ENCODE measurements at regions not wholly inside any gene's neighbourhood (a gene's known extent, or its start where the extent isn't known, plus 50 kb on each side); places are given as distances from the start of the nearest gene placed in this dataset.

DNA sequence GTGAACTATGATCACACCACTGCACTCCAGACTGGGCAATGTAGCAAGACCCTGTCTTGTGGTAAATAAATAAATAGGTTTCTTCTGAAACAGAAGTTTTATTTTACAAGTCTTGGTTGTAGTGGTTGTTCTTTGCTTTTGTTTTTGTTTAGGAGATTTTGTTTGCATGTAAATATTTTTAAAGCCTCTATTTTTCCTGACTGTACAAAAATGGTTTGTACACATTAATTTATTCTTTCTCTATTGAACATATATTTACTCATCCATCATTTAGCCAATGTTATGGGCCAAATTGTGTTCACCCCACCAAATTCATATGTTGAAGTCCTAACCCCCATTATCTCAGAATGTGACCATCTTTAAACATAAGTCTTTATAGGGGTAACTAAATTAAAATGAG is 580.1 kb downstream of the EPHA4 start:
- TF ChIP-seq KLF9 (tag by site-specific recombination; IDR thresholded peaks at IDR 0.05; ENCODE audit: low read depth), result no peak
- TF ChIP-seq, protein P1, sequence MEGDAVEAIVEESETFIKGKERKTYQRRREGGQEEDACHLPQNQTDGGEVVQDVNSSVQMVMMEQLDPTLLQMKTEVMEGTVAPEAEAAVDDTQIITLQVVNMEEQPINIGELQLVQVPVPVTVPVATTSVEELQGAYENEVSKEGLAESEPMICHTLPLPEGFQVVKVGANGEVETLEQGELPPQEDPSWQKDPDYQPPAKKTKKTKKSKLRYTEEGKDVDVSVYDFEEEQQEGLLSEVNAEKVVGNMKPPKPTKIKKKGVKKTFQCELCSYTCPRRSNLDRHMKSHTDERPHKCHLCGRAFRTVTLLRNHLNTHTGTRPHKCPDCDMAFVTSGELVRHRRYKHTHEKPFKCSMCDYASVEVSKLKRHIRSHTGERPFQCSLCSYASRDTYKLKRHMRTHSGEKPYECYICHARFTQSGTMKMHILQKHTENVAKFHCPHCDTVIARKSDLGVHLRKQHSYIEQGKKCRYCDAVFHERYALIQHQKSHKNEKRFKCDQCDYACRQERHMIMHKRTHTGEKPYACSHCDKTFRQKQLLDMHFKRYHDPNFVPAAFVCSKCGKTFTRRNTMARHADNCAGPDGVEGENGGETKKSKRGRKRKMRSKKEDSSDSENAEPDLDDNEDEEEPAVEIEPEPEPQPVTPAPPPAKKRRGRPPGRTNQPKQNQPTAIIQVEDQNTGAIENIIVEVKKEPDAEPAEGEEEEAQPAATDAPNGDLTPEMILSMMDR (tag by site-specific recombination; IDR thresholded peaks at IDR 0.05), result no peak
- TF ChIP-seq TCF7L2 (IDR thresholded peaks at IDR 0.05; ENCODE audit: borderline replicate concordance, low read depth, low read length), result no peak
- no peak for TF ChIP-seq ZNF639 (tag by site-specific recombination; IDR thresholded peaks at IDR 0.05)
- no peak for TF ChIP-seq ZBTB8A (tag by site-specific recombination; IDR thresholded peaks at IDR 0.05)
- TF ChIP-seq, protein P2, sequence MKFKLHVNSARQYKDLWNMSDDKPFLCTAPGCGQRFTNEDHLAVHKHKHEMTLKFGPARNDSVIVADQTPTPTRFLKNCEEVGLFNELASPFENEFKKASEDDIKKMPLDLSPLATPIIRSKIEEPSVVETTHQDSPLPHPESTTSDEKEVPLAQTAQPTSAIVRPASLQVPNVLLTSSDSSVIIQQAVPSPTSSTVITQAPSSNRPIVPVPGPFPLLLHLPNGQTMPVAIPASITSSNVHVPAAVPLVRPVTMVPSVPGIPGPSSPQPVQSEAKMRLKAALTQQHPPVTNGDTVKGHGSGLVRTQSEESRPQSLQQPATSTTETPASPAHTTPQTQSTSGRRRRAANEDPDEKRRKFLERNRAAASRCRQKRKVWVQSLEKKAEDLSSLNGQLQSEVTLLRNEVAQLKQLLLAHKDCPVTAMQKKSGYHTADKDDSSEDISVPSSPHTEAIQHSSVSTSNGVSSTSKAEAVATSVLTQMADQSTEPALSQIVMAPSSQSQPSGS (tag by site-specific recombination; IDR thresholded peaks at IDR 0.05; ENCODE audit: low read depth), result no peak
- TF ChIP-seq ZNF274 (IDR thresholded peaks at IDR 0.05; ENCODE audit: low read length), result no peak
- no peak for TF ChIP-seq ZNF274 (tag by site-specific recombination; IDR thresholded peaks at IDR 0.05; ENCODE audit: borderline replicate concordance)
- TF ChIP-seq ZNF280D (tag by site-specific recombination; IDR thresholded peaks at IDR 0.05), result no peak
- TF ChIP-seq, protein P3, sequence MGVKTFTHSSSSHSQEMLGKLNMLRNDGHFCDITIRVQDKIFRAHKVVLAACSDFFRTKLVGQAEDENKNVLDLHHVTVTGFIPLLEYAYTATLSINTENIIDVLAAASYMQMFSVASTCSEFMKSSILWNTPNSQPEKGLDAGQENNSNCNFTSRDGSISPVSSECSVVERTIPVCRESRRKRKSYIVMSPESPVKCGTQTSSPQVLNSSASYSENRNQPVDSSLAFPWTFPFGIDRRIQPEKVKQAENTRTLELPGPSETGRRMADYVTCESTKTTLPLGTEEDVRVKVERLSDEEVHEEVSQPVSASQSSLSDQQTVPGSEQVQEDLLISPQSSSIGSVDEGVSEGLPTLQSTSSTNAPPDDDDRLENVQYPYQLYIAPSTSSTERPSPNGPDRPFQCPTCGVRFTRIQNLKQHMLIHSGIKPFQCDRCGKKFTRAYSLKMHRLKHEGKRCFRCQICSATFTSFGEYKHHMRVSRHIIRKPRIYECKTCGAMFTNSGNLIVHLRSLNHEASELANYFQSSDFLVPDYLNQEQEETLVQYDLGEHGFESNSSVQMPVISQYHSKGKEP (tag by site-specific recombination; IDR thresholded peaks at IDR 0.05), result no peak
- no peak for TF ChIP-seq ZNF549 (tag by site-specific recombination; IDR thresholded peaks at IDR 0.05)
- TF ChIP-seq HOXC10 (CRISPR knock-in tag; IDR thresholded peaks at IDR 0.05), result no peak
- no peak for TF ChIP-seq YY1 (tag by site-specific recombination; IDR thresholded peaks at IDR 0.05)
- no peak for TF ChIP-seq ZNF404 (tag by site-specific recombination; IDR thresholded peaks at IDR 0.05)
